Stimulated activated naive CD8-positive, alpha-beta T cell treated with anti-CD3 and anti-CD28 coated beads, Interleukin-15, amount 100 ng/mL, for 72 hours (primary cell): ENCODE measurements at regions not wholly inside any gene's neighbourhood (a gene's known extent, or its start where the extent isn't known, plus 50 kb on each side); places are given as distances from the start of the nearest gene placed in this dataset.

Experiments used
- ATAC-seq: fragments of 150-1000 bp; cut with Tn5 transposase; 2 replicates; pipeline ENCODE4 v1.10.0; 2021; ENCODE audit warnings: mild to moderate bottlenecking, moderate library complexity
- DNase-seq, 2 donors: peaks; one replicate each; pipeline ENCODE4 v3.0.0; 2021 to 2022
- H3K27ac Mint-ChIP-seq, 2 donors: one replicate each; pipeline ENCODE4 v1.8.0; 2022; ENCODE audit warnings: mild to moderate bottlenecking in 2 of 2, mixed read lengths in 2 of 2, moderate library complexity in 2 of 2
- H3K27me3 Mint-ChIP-seq: one replicate; pipeline ENCODE4 v1.8.0; 2022; ENCODE audit warnings: mixed read lengths
- H3K4me1 Mint-ChIP-seq: one replicate; pipeline ENCODE4 v1.8.0; 2022; ENCODE audit warnings: mild to moderate bottlenecking, mixed read lengths
- H3K4me3 Mint-ChIP-seq, 2 donors: one replicate each; pipeline ENCODE4 v1.8.0; 2022; ENCODE audit warnings: mild to moderate bottlenecking in 2 of 2, mixed read lengths in 2 of 2, moderate library complexity in 1 of 2
- H3K9me3 Mint-ChIP-seq, 2 donors: one replicate each; pipeline ENCODE4 v1.8.0; 2022; ENCODE audit warnings: mixed read lengths in 2 of 2

DNA sequence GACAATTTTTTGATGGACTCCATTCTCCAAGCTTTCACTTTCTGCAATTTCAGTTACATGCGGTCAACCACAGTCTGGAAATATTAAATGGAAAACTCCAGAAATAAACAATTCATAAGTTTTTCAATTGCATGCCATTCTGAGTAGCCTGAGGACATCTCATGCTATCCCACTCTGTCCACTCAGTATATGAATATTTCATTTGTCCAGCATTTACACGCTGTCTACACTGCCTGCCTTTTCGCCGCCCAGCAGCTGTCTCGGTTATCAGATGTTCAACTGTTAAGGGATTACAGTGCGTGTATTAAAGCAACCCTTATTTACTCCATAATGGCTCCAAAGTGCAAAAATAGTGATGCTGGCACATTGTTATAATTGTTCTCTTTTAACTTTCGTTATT, 116.3 kb downstream of the ADSS2 start:
- H3K27me3 Mint-ChIP-seq = peaks cover 28% of the 10 kb centered on the region
- DNase-seq = no peak

DNA sequence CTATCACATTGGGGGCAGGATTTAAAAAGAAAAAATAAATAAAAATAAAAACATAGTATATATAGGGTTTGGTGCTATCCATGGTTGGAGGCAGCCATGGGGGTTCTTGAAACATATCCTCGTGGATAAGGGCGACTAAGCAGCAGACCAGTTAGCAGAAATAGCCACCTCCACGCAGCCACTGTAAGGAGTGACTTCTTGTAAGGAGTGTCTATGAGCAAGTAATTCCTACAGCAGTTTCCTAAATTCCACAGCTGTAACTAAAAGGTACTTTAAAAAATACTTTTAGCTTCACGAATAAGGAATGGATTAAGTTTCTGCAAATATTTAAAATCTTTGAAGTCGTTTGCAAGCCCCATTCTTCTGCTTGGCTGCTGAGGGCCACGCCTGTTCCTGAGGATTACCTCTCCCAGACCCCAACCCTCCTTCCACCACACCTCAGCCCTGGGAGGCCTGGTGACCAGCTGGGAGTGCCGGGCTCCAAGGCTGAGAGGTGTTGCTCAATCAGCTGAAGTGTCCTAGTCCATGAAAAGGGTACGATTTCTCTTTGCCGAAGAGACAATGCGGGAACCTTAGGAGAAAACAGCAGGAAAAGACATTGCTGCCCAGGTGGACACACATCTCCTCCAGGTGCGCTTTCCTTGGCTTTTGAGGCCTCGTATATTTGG, 115.3 kb downstream of the ADSS2 start:
- peaks cover 28% of the 10 kb centered on the region for H3K27me3 Mint-ChIP-seq
- no peak overlapping the region for H3K27ac Mint-ChIP-seq
- H3K9me3 Mint-ChIP-seq = no peaks in the 10 kb centered on the region
- H3K4me3 Mint-ChIP-seq = no peak overlapping the region
- peaks cover 2% of the 10 kb centered on the region for H3K4me1 Mint-ChIP-seq
- DNase-seq (no peak), ATAC-seq (no peak)

More for the DNA sequence above, 116.3 kb downstream of the ADSS2 start:
- no peak overlapping the region for H3K4me3 Mint-ChIP-seq
- H3K9me3 Mint-ChIP-seq = no peaks in the 10 kb centered on the region
- H3K4me1 Mint-ChIP-seq = no peaks in the 10 kb centered on the region
- no peak for ATAC-seq
- H3K27ac Mint-ChIP-seq = peak overlapping the region in 1 of 2 donors; percentile 66

DNA sequence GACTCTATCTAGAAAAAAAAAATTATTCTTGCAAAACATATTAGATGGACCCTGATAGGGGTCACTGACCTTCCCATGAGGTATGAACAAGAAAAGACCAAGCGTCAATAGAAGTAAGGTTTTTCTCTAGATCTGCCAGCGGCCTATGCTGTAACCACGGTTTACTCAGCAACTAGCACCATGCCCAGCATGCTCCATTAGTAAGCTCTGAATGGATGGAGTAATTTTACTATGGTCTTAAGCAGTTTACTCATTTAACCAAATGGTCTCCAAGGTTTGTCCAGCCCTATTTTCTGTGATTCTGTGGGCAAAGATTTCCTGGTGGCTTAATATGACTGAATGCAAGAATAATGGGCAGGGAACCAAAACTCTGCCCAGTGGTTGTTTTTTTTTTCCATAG, 113.9 kb downstream of the ADSS2 start:
- ATAC-seq (no peak), DNase-seq (no peak)
- Mint-ChIP-seq H3K4me1 (peaks cover 9% of the 10 kb centered on the region), H3K4me3 (no peak overlapping the region), H3K9me3 (no peaks in the 10 kb centered on the region), H3K27me3 (peaks cover 20% of the 10 kb centered on the region), H3K27ac (no peak overlapping the region)

DNA sequence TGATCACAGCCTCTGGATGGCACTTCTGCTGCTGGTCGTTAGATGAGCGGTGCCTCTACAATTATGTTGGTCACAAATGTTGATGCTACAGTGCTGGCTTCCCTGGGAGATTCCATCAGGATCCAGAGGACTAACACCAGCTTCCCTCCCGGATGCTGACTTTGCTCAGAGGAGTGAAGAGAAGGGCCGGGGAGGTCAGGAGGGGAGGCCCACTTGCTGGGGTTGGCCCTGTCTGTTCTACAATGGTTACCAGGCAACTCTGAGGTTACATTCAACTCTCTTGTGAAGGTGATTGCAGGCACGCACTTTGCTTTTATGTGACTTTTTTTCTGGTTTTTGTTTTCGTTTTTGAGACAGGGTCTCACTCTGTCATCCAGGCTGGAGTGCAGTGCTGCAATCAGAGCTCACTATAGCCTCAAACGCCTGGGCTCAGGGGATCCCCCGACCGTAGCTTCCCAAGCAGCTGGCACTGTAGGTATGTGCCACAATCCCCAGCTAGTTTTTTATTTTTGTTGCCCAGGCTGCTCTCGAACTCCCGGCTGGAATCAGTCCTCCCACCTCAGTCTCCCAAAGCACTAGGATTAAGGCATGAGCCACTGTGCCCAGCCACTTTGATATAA, 112.5 kb downstream of the ADSS2 start:
- Mint-ChIP-seq H3K27ac (peak overlapping the region in 1 of 2 donors; percentile 14), H3K9me3 (no peaks in the 10 kb centered on the region), H3K4me1 (peaks cover 9% of the 10 kb centered on the region), H3K4me3 (no peak overlapping the region), H3K27me3 (peaks cover 7% of the 10 kb centered on the region)
- peak; percentile 39 for ATAC-seq
- no peak for DNase-seq

DNA sequence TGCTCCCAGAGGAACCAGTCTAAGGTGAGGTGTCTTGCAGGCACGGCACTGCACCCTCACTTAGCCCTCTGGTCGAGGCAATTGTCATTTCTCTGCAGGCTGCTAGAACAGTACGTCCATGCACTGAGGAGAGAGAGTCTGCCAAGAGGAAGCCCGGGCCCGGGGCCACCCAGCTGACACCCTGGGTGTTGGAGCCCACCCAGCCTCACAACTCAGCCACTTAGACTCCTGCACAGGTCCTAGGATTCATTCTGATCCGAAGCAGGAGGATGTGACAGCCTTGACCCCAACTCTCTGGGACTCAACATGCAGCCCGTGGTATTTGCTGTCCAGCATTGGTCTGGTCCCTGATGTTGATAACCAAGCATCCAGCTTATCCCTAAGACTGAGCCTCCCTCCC, 111.9 kb downstream of the ADSS2 start:
- H3K27me3 Mint-ChIP-seq = peaks cover under 1% of the 10 kb centered on the region
- ATAC-seq (no peak), DNase-seq (no peak)
- H3K27ac Mint-ChIP-seq = peak overlapping the region; percentile 69 to 72
- H3K9me3 Mint-ChIP-seq = no peaks in the 10 kb centered on the region
- no peak overlapping the region for H3K4me3 Mint-ChIP-seq
- H3K4me1 Mint-ChIP-seq = peaks cover 9% of the 10 kb centered on the region

DNA sequence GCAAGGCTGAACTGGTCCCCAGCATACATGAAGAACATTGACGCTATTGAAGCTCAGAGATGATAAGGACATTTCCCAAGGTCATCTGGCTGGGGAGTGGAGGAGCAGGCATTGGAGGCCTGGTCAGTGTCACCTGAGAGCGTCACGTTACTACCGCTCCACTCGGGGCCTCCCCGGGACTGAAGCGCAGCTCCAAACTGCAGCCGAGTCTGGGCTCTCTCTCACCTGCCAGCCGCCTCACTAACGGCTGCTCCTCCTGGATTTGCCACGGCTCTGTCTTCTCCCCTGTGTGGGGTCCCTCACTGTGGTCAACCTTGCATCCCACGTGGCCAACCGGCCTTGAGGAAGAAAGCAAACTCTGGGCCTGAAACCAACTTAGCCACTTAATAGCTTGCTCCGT, 111.3 kb downstream of the ADSS2 start:
- Mint-ChIP-seq H3K27me3 (no peaks in the 10 kb centered on the region), H3K4me3 (no peak overlapping the region), H3K4me1 (peaks cover 9% of the 10 kb centered on the region), H3K9me3 (no peaks in the 10 kb centered on the region), H3K27ac (no peak overlapping the region)
- ATAC-seq (no peak), DNase-seq (no peak)

DNA sequence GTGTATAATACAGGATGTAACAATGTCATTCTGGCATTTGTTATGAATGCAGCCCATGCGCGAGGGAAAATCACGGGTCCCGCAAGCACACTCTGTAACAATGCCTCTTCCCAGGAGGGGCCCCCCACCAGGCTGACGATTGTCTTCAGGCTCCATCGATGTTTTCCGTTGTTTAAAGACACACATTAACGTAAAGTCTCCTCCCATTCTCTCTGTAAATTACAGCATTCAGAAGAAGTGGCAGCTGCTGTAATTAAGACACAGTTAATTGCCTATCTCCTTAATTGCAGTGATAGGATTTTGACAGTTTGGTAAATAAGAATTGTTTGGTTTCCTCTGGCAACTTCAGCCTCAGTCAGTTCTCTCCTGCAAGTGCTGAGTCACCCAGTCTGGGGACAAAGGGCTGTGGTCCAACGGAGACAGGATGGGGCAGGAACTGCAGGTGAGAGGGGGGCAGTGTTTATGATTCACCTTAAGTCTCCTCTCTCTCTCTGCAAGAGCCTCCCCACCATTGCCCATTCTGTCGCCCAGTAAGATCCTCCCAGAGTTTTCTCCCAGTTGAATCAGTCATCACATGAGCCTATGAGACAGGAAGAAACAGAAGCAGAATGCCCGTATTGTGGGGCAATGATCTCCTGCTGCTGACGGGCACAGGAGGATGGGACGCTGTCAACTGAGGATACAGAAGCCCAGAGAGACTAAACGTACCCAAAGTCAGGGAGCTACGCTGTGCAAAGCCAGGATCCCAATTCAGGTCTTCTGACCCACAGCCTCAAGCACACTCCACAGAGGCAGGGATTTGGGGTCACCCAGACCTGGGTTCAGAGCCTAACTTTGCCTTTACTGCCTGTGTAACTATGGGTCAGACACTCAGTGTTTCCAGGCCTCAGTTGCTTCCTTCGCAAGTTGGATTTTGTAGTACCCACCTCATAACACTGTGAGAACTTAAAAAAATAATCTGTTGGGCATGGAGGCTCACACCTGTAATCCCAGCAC, 110.0 kb downstream of the ADSS2 start:
- peak; percentile 84 for ATAC-seq
- Mint-ChIP-seq H3K4me1 (peaks cover 9% of the 10 kb centered on the region), H3K4me3 (peak overlapping the region; percentile 17 to 33), H3K9me3 (no peaks in the 10 kb centered on the region), H3K27me3 (no peaks in the 10 kb centered on the region), H3K27ac (peak overlapping the region; percentile 76 to 95)
- DNase-seq = peak; percentile 13 to 44

DNA sequence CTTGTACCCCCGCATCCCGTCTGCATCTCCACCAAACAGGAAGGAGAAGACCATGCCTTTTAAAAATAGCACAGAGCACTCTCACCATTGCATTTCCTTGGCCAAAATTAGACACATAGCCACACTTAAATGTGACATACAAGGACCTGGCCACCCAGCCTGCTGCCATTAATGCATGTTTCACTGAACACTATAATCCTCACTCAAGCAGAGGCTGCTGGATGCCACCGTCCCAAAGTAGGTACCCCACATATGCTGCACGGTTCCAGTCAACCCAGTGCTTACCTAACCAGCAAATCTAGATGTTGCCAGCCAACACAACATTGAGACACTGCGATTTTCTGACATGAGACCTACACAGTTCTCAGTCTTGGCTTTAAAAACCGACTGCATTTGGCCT, 107.7 kb downstream of the ADSS2 start:
- no peak overlapping the region for H3K4me3 Mint-ChIP-seq
- H3K27ac Mint-ChIP-seq = no peak overlapping the region
- DNase-seq (no peak), ATAC-seq (no peak)
- peaks cover 9% of the 10 kb centered on the region for H3K4me1 Mint-ChIP-seq
- no peaks in the 10 kb centered on the region for H3K9me3 Mint-ChIP-seq
- H3K27me3 Mint-ChIP-seq = no peaks in the 10 kb centered on the region

DNA sequence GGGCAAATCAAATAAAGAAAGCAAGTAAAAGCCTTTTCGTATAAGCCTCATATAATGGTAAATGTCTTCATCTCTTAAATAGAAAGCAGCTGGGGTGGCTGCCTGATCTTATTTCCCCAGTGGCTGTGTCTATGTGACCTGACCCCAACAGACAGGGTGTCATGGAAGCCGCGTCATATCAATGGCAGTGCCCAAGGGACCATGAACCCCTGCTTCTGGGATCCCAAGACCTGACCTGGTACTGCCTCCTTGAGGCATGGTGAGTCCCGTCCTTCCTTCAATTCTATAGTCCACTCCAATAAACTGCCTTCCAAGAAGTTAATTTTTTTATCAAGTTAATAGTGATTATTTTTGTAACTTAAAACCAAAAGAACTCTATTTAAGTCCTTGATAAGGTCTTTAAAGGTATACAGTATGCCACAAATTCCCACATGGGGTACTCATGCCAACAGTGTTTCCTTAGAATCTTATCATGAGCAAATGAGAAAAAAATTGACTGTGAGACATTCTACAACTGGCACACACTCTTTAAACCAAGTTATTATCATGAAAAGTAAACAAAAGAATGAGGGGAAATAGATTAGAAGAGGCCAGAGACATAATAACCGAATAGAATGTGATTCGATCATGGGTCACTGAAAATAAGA, 104.6 kb downstream of the ADSS2 start:
- ATAC-seq (no peak), DNase-seq (no peak)
- peaks cover 9% of the 10 kb centered on the region for H3K4me1 Mint-ChIP-seq
- H3K27me3 Mint-ChIP-seq = peaks cover 12% of the 10 kb centered on the region
- no peaks in the 10 kb centered on the region for H3K9me3 Mint-ChIP-seq
- no peak overlapping the region for H3K27ac Mint-ChIP-seq
- no peak overlapping the region for H3K4me3 Mint-ChIP-seq

DNA sequence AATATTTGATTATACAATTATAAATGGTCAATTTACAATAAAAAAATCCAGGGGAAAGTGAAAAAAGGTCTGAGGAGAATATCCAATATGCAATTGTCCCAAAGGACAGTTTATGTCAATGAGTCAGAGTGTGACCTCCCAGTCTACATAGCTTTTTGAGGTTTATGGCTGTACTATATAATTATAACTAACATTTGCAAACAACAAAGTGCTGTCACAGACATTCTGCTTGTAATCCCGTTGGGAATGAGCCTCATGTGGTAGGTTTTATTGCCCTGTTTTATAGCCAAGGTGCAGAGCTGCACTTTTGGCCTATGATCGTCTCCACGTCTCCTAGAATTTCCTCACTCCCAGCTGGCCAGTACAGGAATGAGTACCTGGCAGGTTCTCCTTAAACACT, 103.8 kb downstream of the ADSS2 start:
- ATAC-seq (no peak), DNase-seq (no peak)
- Mint-ChIP-seq H3K27me3 (peaks cover 12% of the 10 kb centered on the region), H3K27ac (no peak overlapping the region), H3K4me3 (no peak overlapping the region), H3K4me1 (peaks cover 10% of the 10 kb centered on the region), H3K9me3 (no peaks in the 10 kb centered on the region)

DNA sequence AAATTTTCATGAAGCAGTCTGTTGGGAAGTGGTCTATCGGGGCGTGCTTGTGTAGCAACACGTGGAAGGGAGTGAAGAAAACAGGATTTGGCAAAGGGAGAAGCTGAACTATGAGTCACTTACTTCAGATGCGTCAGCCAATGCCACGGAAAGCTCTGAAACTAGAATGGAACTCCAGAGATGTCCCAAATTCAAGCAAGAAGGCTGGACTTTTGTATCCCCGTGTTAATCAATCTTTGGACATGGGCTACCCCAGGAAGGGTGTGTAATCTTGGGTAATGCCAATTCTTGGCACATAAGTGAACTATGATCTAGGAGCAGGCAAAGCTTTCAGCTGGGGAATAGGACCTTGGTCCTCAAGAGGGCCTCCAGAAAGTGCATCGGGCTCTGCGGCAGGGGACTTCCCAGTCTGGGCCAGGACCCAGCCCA, 102.6 kb downstream of the ADSS2 start:
- H3K27ac Mint-ChIP-seq = no peak overlapping the region
- H3K4me3 Mint-ChIP-seq = no peak overlapping the region
- DNase-seq (no peak), ATAC-seq (no peak)
- H3K27me3 Mint-ChIP-seq = peaks cover 12% of the 10 kb centered on the region
- H3K9me3 Mint-ChIP-seq = no peaks in the 10 kb centered on the region
- peaks cover 21% of the 10 kb centered on the region for H3K4me1 Mint-ChIP-seq

DNA sequence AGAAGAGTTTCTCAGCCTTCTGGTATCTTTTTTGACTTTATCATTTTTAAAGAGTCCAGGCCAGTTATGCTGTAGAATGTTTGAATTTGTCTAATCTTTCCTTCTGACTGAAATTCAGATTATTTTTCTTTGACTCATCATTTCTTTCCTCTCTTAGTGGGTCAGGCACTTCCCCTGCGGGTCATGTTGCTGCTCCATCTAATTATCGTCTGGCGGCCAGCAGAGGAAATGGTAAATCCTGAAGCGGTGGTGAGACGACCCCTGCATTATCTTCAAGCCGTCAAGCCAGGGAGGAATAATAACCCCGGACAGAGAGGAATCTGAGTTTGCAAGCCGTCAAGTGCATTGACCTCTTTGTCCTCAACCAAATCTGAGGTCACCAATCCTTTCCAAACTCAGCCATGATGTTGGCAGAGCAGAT, 102.1 kb downstream of the ADSS2 start:
- no peak overlapping the region for H3K27ac Mint-ChIP-seq
- no peaks in the 10 kb centered on the region for H3K9me3 Mint-ChIP-seq
- peaks cover 23% of the 10 kb centered on the region for H3K4me1 Mint-ChIP-seq
- ATAC-seq (no peak), DNase-seq (no peak)
- peaks cover 12% of the 10 kb centered on the region for H3K27me3 Mint-ChIP-seq
- H3K4me3 Mint-ChIP-seq = no peak overlapping the region

DNA sequence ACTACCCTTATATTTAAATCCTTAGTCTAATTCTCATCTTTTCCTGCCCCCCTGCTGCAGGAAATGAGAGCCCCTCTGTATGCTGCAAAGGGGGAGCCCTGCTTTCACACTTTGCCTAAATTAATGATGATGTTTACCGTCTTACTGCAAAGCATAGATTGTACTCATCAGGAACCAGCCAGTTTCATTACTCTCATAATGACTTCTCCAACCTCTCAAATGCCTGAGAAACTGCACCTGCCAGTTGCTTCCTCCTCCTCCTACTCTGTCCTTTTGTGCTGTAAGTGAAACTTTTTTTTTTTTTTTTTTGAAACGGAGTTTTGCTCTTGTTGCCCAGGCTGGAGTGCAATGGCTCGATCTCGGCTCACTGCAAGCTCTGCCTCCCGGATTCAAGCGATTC, 101.7 kb downstream of the ADSS2 start:
- DNase-seq (no peak), ATAC-seq (peak; percentile 50)
- Mint-ChIP-seq H3K27ac (no peak overlapping the region), H3K4me3 (peak overlapping the region in 1 of 2 donors; percentile 2), H3K27me3 (peaks cover 12% of the 10 kb centered on the region), H3K9me3 (no peaks in the 10 kb centered on the region), H3K4me1 (peaks cover 23% of the 10 kb centered on the region)

DNA sequence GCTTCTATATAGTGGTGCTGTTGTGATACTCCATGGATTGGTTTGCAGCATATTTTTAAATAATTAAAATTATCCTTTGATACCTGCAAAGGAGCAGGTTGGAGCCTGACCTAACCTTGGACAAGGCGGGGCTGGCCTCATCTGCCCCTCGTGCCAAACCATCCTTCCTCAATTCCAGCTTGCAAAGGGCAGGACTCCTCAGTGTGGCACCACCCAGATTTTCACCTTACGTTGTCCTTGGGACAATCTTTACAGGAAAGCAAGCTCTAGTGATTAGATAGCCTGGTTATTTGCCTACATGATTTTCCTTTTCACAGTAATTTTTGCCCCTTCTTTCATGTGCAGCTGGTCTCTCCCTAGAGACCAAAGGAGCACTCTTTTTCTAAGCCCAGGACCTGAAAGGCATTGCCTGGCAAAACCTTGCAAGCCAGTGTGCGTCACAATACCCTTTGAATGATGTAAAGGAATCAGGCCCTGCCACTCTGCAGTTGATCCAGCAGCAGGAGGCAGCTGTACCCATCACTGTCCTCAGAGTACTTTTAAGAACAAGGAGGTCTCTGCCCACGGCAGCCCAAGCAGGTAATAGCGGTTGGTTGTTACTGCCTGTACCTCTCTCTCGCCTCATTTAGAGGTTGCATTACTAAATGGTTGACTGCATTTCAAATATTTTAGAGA, 99.4 kb downstream of the ADSS2 start:
- Mint-ChIP-seq H3K4me1 (peaks cover 23% of the 10 kb centered on the region), H3K27me3 (peaks cover 12% of the 10 kb centered on the region), H3K4me3 (no peak overlapping the region), H3K9me3 (no peaks in the 10 kb centered on the region), H3K27ac (no peak overlapping the region)
- ATAC-seq (no peak), DNase-seq (no peak)

DNA sequence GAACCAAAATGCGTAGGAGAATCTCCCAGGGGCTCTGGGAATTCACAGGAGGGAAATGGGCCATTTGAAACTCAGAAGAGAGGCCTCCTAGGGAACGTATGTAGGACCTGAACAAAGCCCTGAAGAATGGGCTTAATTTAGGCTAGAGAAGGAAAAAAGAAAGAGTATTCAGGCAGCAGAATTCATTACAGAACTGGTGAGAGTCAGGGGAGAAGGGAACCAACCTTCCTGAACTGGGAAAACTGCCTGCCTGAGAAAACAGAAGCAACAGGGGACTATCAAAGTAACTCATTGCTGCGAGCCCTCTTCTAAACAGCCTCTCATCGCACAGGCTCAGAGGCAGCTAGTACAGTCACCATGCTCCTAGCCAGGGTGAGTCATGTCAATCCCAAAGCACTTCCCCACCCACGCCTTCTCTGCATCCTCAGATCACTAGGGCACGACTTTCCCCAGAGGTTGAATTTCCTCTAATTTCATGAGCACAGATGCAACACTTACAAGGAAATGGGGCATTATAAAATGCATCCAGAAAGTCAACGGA, 98.1 kb downstream of the ADSS2 start:
- H3K27ac Mint-ChIP-seq = no peak overlapping the region
- ATAC-seq = peak; percentile 83

More for the DNA sequence above, 98.1 kb downstream of the ADSS2 start:
- Mint-ChIP-seq H3K4me1 (peaks cover 23% of the 10 kb centered on the region), H3K27me3 (peaks cover 12% of the 10 kb centered on the region), H3K4me3 (no peak overlapping the region), H3K9me3 (no peaks in the 10 kb centered on the region)
- DNase-seq = peak in 1 of 2 donors; percentile 23
